PC-9 (cell line): ENCODE measurements at regions not wholly inside any gene's neighbourhood (a gene's known extent, or its start where the extent isn't known, plus 50 kb on each side); places are given as distances from the start of the nearest gene placed in this dataset.

ENCODE experiments used
- BruUV-seq: library from RNA; stranded (reverse); fragments of 400-500 nt; replicated peaks from 2 replicates; lab custom pipeline; 2021; lab: Mats Ljungman, UMichigan
- CTCF ChIA-PET: fragments of 300-600 bp; sonication (Branson Sonifier 250); formaldehyde crosslinking; loops from one replicate; lab custom pipeline; 2022; ENCODE audit warnings: antibody characterized with exemption; lab: Charles Lee
- POLR2A ChIA-PET: fragments of 300-600 bp; sonication (Branson Sonifier 250); formaldehyde crosslinking; loops from one replicate; lab custom pipeline; 2022; ENCODE audit warnings: antibody characterized with exemption; ENCODE audit not compliant: unreplicated experiment; lab: Charles Lee
- DNase-seq, 2 experiments: peaks; one replicate each; pipeline versions ENCODE4 v3.0.0 to v3.0.0-alpha.2; 2015 to 2022; ENCODE audit warnings: mixed read lengths in 1 of 2
- H2AFZ ChIP-seq: fragments of 200-600 bp; sonication (generic); 2 replicates; pipeline ENCODE4 v1.8.1; 2017; ENCODE audit warnings: antibody characterized with exemption
- H3F3A ChIP-seq: fragments of 200-600 bp; sonication (generic); 2 replicates; pipeline ENCODE4 v1.8.1; 2017; ENCODE audit warnings: antibody characterized with exemption, mild to moderate bottlenecking, low read depth; ENCODE audit not compliant: insufficient read depth
- H3K27ac ChIP-seq: fragments of 200-600 bp; sonication (generic); 2 replicates; pipeline ENCODE4 v1.6.1; 2016; ENCODE audit warnings: mixed run types
- H3K27me3 ChIP-seq: fragments of 200-600 bp; sonication (generic); 2 replicates; pipeline ENCODE4 v1.6.1; 2016; ENCODE audit warnings: low read depth, mixed run types; ENCODE audit not compliant: insufficient read depth
- H3K36me3 ChIP-seq: fragments of 200-600 bp; sonication (generic); 2 replicates; pipeline ENCODE4 v1.6.1; 2016; ENCODE audit warnings: low read depth, mixed run types
- H3K4me1 ChIP-seq: fragments of 200-600 bp; sonication (generic); replicated peaks from 2 replicates; pipeline ENCODE4 v1.6.1; 2016; ENCODE audit warnings: mixed run types; ENCODE audit not compliant: insufficient read depth
- H3K4me2 ChIP-seq: fragments of 200-600 bp; sonication (generic); 2 replicates; pipeline ENCODE4 v1.6.1; 2017; ENCODE audit warnings: mixed run types
- H3K4me3 ChIP-seq: fragments of 200-600 bp; sonication (generic); 2 replicates; pipeline ENCODE4 v1.6.1; 2016; ENCODE audit warnings: mixed run types
- H3K79me2 ChIP-seq: fragments of 200-600 bp; sonication (generic); 2 replicates; pipeline ENCODE4 v1.6.1; 2017; ENCODE audit warnings: low read depth, mixed run types
- H3K9me2 ChIP-seq: fragments of 200-600 bp; sonication (generic); 2 replicates; pipeline ENCODE4 v1.8.1; 2017; ENCODE audit warnings: mild to moderate bottlenecking; ENCODE audit not compliant: insufficient read depth
- H3K9me3 ChIP-seq: fragments of 200-600 bp; sonication (generic); 2 replicates; pipeline ENCODE4 v1.8.1; 2016; ENCODE audit warnings: low read depth; ENCODE audit not compliant: insufficient read depth
- H4K20me1 ChIP-seq: fragments of 200-600 bp; sonication (generic); 2 replicates; pipeline ENCODE4 v1.8.1; 2017; ENCODE audit not compliant: insufficient read depth
- EZH2 ChIP-seq: fragments of 200-600 bp; sonication (generic); IDR thresholded peaks from 2 replicates; pipeline ENCODE4 v1.8.0; 2017; ENCODE audit warnings: antibody characterized with exemption, low read depth
- intact Hi-C: fragments of 100-400 bp; cut with micrococcal nuclease; formaldehyde crosslinking; loops from one replicate; pipeline ENCODE4 v1.10.0; 2022; ENCODE audit not compliant: unreplicated experiment
- TF ChIP-seq, protein P1 (sequence below): fragments of 200-600 bp; sonication (generic); conservative IDR thresholded peaks from 2 replicates; pipeline ENCODE4 v1.6.1; 2017; ENCODE audit warnings: mixed run types, antibody characterized with exemption, mild to moderate bottlenecking, moderate library complexity

- TF ChIP-seq EZH2: no peak
- TF ChIP-seq, protein P1, sequence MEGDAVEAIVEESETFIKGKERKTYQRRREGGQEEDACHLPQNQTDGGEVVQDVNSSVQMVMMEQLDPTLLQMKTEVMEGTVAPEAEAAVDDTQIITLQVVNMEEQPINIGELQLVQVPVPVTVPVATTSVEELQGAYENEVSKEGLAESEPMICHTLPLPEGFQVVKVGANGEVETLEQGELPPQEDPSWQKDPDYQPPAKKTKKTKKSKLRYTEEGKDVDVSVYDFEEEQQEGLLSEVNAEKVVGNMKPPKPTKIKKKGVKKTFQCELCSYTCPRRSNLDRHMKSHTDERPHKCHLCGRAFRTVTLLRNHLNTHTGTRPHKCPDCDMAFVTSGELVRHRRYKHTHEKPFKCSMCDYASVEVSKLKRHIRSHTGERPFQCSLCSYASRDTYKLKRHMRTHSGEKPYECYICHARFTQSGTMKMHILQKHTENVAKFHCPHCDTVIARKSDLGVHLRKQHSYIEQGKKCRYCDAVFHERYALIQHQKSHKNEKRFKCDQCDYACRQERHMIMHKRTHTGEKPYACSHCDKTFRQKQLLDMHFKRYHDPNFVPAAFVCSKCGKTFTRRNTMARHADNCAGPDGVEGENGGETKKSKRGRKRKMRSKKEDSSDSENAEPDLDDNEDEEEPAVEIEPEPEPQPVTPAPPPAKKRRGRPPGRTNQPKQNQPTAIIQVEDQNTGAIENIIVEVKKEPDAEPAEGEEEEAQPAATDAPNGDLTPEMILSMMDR: no peak
- Histone ChIP-seq H3K79me2 (no peaks in the 10 kb centered on the region), H3K4me2 (no peak overlapping the region), H3F3A (no peaks in the 10 kb centered on the region), H3K27me3 (peaks cover 53% of the 10 kb centered on the region), H3K9me2 (no peaks in the 10 kb centered on the region), H2AFZ (no peak overlapping the region), H3K9me3 (no peaks in the 10 kb centered on the region; the same call in 1 of the 2 replicates), H3K4me1 (no peaks in the 10 kb centered on the region), H3K27ac (no peak overlapping the region), H4K20me1 (no peaks in the 10 kb centered on the region), H3K4me3 (no peak overlapping the region), H3K36me3 (no peaks in the 10 kb centered on the region)
- intact Hi-C loops: no loop called here
- no peak for DNase-seq
- BruUV-seq: no TSS peak
- CTCF ChIA-PET: no interaction called here
- POLR2A ChIA-PET: no interaction called here
These were observed 60.9 kb upstream of the FAM20A start for GRCh38 chr17:68662037-68662432.

DNA sequence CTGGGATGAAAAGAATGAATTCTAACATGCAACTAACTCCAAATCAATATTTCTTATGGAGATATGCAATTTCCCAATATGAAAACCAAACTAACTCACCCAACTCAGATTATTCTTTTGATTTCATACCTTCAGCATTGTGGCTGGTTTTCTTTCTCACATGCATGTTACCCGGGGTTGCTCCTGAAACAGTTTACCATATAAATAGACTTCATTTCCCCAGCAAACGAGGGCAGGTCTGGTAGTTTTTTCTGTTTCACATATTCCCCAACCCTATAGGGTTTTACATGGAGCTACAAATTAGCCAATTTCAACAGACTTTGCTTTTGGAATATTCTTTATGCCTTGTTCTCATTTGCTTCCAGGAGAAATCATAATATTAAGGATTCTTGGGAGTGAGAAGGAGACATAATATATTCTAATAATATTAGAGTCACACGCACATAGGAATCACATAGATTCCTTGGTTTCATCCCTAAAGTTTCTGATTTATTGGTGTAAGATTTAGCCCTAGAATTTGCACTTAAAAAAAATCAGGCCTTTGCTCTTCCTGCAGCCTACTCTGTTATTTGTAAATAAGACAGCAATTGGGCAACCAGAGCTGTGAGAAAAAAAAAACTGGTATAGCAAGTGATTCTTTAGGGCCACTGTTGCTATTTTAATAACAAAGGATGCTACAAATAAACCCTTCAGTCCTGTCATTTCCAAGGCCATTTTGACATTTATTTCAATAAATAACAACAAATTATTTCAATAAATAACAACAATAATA is 60.3 kb upstream of the FAM20A start:
- Histone ChIP-seq H3K36me3 (no peaks in the 10 kb centered on the region), H3K4me1 (no peaks in the 10 kb centered on the region), H2AFZ (no peak overlapping the region), H4K20me1 (no peaks in the 10 kb centered on the region), H3K9me2 (no peaks in the 10 kb centered on the region), H3K9me3 (no peaks in the 10 kb centered on the region; the same call in 1 of the 2 replicates), H3K27ac (no peak overlapping the region), H3K27me3 (peaks cover 53% of the 10 kb centered on the region), H3F3A (no peaks in the 10 kb centered on the region), H3K4me2 (no peak overlapping the region), H3K4me3 (no peak overlapping the region), H3K79me2 (no peaks in the 10 kb centered on the region)
- CTCF ChIA-PET: no interaction called here
- POLR2A ChIA-PET: no interaction called here
- no peak for DNase-seq
- intact Hi-C loops: no loop called here
- no TSS peak for BruUV-seq
- no peak for TF ChIP-seq EZH2
- TF ChIP-seq, protein P1: no peak

- Histone ChIP-seq H3K4me2 (no peak overlapping the region), H3K27me3 (peaks cover 44% of the 10 kb centered on the region), H3F3A (no peaks in the 10 kb centered on the region), H3K9me2 (no peaks in the 10 kb centered on the region), H3K4me3 (no peak overlapping the region), H3K79me2 (no peaks in the 10 kb centered on the region), H3K36me3 (no peaks in the 10 kb centered on the region), H3K4me1 (no peaks in the 10 kb centered on the region), H3K27ac (no peak overlapping the region), H2AFZ (no peak overlapping the region), H4K20me1 (no peaks in the 10 kb centered on the region), H3K9me3 (no peaks in the 10 kb centered on the region; the same call in 1 of the 2 replicates)
- POLR2A ChIA-PET: no interaction called here
- no TSS peak for BruUV-seq
- CTCF ChIA-PET: no interaction called here
- TF ChIP-seq EZH2: no peak
- TF ChIP-seq, protein P1: no peak
- no peak for DNase-seq
- intact Hi-C loops: no loop called here
These were observed 59.1 kb upstream of the FAM20A start for GRCh38 chr17:68660302-68660701.
